Lower leg skin (tissue), 3 donors: ENCODE measurements at regions not wholly inside any gene's neighbourhood (a gene's known extent, or its start where the extent isn't known, plus 50 kb on each side); places are given as distances from the start of the nearest gene placed in this dataset.

Source experiments
- POLR2A ChIP-seq, 2 donors: fragments of 450-650 bp; IDR thresholded peaks; one replicate each; pipeline ENCODE4 v1.6.1; 2016 to 2017; ENCODE audit warnings: antibody characterized with exemption in 2 of 2, mild to moderate bottlenecking in 1 of 2, moderate library complexity in 1 of 2
- TF ChIP-seq, protein P1 (sequence below), 3 donors: fragments of 450-650 bp; IDR thresholded peaks; one replicate each; pipeline ENCODE4 v1.5.1; 2016; ENCODE audit warnings: antibody characterized with exemption in 3 of 3, mild to moderate bottlenecking in 3 of 3, moderate library complexity in 2 of 3

GRCh38 chr9:70465904-70466303, 51.4 kb upstream of the KLF9 start:
- TF ChIP-seq POLR2A (IDR thresholded peaks at IDR 0.05) = no peak
- TF ChIP-seq, protein P1, sequence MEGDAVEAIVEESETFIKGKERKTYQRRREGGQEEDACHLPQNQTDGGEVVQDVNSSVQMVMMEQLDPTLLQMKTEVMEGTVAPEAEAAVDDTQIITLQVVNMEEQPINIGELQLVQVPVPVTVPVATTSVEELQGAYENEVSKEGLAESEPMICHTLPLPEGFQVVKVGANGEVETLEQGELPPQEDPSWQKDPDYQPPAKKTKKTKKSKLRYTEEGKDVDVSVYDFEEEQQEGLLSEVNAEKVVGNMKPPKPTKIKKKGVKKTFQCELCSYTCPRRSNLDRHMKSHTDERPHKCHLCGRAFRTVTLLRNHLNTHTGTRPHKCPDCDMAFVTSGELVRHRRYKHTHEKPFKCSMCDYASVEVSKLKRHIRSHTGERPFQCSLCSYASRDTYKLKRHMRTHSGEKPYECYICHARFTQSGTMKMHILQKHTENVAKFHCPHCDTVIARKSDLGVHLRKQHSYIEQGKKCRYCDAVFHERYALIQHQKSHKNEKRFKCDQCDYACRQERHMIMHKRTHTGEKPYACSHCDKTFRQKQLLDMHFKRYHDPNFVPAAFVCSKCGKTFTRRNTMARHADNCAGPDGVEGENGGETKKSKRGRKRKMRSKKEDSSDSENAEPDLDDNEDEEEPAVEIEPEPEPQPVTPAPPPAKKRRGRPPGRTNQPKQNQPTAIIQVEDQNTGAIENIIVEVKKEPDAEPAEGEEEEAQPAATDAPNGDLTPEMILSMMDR (IDR thresholded peaks at IDR 0.05) = no peak
